ENCODE measurements at regions not wholly inside any gene's neighbourhood (a gene's known extent, or its start where the extent isn't known, plus 50 kb on each side); places are given as distances from the start of the nearest gene placed in this dataset.
A peak's percentile ranks its signal among the peaks of the same experiment; 100 is the strongest.
"Not testable (repeated sequence)": the region's sequence is repeated elsewhere in the genome, so short reads cannot be mapped to it uniquely, and the experiment has no call there.

- FAIRE-seq, result no peak
Observed at GRCh38 chr3:81363816-81364215, 397.6 kb downstream of the GBE1 start.

- no peak for FAIRE-seq
Observed at GRCh38 chr3:81354119-81354518, 407.3 kb downstream of the GBE1 start.

- FAIRE-seq, result no peak
Observed at GRCh38 chr3:81352867-81353266, 408.6 kb downstream of the GBE1 start.

GRCh38 chr3:81349816-81350340 is 411.6 kb downstream of the GBE1 start:
- FAIRE-seq, result no peak

GRCh38 chr3:81339040-81339845 is 422.2 kb downstream of the GBE1 start:
- FAIRE-seq, result no peak

- no peak for FAIRE-seq
Observed at GRCh38 chr3:81336470-81336869, 425.0 kb downstream of the GBE1 start.

- FAIRE-seq, result not testable (repeated sequence)
Observed at GRCh38 chr3:81329835-81330234, 431.6 kb downstream of the GBE1 start.

- no peak for FAIRE-seq
Observed at GRCh38 chr3:81326245-81326644, 435.2 kb downstream of the GBE1 start.

GRCh38 chr3:81320862-81321261 is 440.6 kb downstream of the GBE1 start:
- no peak for FAIRE-seq

GRCh38 chr3:81315030-81315429 is 446.4 kb downstream of the GBE1 start:
- FAIRE-seq, result no peak

- FAIRE-seq, result no peak
Observed at GRCh38 chr3:81311321-81311720, 450.1 kb downstream of the GBE1 start.

GRCh38 chr3:81308306-81308705 is 453.1 kb downstream of the GBE1 start:
- no peak for FAIRE-seq

- FAIRE-seq, result no peak
Observed at GRCh38 chr3:81307221-81307620, 454.2 kb downstream of the GBE1 start.

- FAIRE-seq, result no peak
Observed at GRCh38 chr3:81303321-81303720, 458.1 kb downstream of the GBE1 start.

- FAIRE-seq, result peak; percentile 29
Observed at GRCh38 chr3:81302045-81302444, 459.4 kb downstream of the GBE1 start.

- no peak for FAIRE-seq
Observed at GRCh38 chr3:81301230-81301629, 460.2 kb downstream of the GBE1 start.

- FAIRE-seq, result no peak
Observed at GRCh38 chr3:81300324-81300927, 461.0 kb downstream of the GBE1 start.

GRCh38 chr3:81299481-81299880 is 462.0 kb downstream of the GBE1 start:
- FAIRE-seq, result no peak

- no peak for FAIRE-seq
Observed at GRCh38 chr3:81295906-81296577, 465.4 kb downstream of the GBE1 start.

GRCh38 chr3:81293156-81293555 is 468.3 kb downstream of the GBE1 start:
- no peak for FAIRE-seq

GRCh38 chr3:81291586-81291985 is 469.9 kb downstream of the GBE1 start:
- FAIRE-seq, result no peak

GRCh38 chr3:81289676-81290075 is 471.8 kb downstream of the GBE1 start:
- no peak for FAIRE-seq

GRCh38 chr3:81279481-81280379 is 481.7 kb downstream of the GBE1 start:
- FAIRE-seq, result no peak
